HS-5 (cell line): ENCODE measurements at regions not wholly inside any gene's neighbourhood (a gene's known extent, or its start where the extent isn't known, plus 50 kb on each side); places are given as distances from the start of the nearest gene placed in this dataset.
A peak's percentile ranks its signal among the peaks of the same experiment; 100 is the strongest.
"Not testable (repeated sequence)": the region's sequence is repeated elsewhere in the genome, so short reads cannot be mapped to it uniquely, and the experiment has no call there.

Source experiments
- DNase-seq: peaks from one replicate; pipeline ENCODE4 v3.0.0-alpha.2; 2012; ENCODE audit warnings: low read depth

- DNase-seq = no peak
Measured at GRCh38 chr7:124635416-124635815, 130.2 kb downstream of the GPR37 start.

GRCh38 chr7:124633740-124634139, 131.9 kb downstream of the GPR37 start:
- DNase-seq = no peak

DNA sequence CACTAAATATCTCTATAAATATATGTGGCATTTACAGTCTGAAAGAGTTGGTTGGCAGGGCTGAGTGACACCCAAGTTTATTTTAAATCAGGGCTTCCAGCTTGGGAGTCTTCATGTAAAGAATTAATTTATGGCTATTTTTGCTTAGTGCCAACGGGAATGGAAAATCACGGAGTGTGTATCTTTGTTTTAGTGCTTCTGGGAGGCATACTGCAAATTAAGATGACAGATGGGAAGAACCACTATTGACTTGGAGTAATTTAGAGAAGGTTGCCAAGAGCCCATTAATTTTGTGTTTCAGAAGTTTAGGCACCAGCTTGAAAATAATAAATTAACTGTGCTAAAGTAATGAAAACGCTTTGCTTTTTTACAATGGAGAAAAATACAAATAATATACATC, 135.2 kb downstream of the GPR37 start:
- DNase-seq = no peak

DNA sequence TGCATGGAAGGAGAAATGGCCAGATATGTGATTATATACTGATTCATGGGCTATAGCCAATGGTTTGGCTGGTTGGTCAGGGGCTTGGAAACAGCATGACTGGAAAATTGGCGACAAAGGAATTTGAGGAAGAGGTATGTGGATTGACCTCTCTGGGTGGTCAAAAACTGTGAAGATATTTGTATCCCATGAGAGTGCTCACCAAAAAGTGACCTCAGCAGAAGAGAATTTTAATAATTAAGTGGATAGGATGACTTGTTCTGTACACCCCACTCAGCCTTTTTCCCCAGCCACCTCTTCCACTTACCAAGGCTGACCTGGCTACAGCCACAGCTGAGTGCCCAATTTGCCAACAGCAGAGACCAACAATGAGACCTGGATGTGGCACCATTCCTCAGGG, 146.7 kb downstream of the GPR37 start:
- no peak for DNase-seq

DNA sequence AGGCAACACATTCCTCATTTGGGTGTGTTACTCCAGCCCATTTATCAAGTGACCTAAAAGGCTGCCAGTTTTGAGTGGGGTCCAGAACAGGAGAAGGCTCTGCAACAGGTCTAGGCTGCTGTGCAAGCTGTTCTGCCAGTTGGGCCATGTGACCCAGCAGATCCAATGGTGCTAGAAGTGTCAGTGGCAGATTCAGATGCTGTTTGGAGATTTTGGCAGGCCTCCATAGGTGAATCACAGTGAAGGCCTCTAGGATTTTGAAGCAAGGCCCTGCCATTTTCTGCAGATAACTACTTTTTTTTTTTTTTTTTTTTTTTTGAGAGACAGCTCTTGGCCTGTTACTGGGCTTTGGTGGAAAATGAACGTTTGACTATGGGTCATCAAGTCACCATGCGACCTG, 147.5 kb downstream of the GPR37 start:
- DNase-seq = not testable (repeated sequence)

- peak; percentile 19 for DNase-seq
Measured at GRCh38 chr7:124603066-124603465, 162.5 kb downstream of the GPR37 start.

DNA sequence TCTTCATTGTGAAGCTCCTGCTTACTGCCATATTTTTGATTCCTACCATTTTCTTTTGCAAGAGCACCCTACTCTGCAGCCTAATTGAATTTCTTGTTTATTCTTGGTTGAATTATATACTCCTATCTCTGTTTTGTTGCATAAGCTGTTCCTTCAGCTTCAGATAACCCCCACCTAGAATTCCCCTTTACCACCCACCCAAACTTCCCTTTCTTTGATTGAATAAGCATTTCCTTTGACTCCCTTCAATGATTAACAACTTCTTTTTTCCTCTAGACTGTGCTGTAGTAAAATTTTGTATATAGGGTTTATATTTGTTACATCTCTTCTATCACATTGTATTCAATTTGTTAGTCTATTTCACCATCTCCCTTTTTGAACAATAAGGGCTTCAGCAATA, 168.1 kb downstream of the GPR37 start:
- no peak for DNase-seq

DNA sequence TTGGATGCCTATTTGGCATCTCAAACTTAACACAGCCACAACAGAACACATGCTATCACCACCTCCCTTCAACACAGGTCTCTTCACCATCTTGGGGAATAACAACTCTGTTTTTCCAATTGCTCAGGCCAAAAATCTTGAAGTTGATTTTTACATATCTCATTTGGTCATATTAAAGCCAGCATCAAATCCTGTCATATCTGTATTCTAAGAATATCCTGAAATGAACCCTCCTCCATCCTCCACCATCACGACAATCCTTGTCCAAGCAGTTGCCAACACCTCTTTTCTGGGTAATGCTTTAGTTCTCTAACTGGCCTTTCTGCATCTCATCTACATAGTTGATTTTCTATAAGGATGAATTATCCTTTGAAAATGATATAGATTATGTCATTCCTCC, 168.7 kb downstream of the GPR37 start:
- DNase-seq = no peak

- DNase-seq = no peak
Measured at GRCh38 chr7:124590814-124591213, 174.8 kb downstream of the GPR37 start.

DNA sequence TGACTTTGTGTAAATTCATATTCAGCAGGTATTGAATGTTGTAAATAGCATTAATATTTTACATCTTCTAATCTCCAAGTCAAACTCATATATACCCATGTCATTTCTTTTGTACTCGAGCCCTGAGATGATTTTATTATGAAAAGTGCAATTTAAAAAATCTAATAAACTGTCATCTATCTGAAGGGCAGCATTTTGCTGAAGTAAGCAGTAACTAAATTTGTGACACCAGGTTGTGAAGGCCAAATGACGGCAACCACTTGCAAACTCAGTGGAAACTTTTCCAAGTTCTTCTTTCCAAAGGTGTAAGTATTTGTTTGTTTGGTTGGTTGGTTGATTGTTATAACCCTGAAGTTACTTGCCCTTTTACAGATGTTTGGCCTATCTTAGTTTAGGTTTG, 188.3 kb downstream of the GPR37 start:
- DNase-seq = no peak

GRCh38 chr7:124575176-124575575, 190.4 kb downstream of the GPR37 start:
- DNase-seq = no peak

DNA sequence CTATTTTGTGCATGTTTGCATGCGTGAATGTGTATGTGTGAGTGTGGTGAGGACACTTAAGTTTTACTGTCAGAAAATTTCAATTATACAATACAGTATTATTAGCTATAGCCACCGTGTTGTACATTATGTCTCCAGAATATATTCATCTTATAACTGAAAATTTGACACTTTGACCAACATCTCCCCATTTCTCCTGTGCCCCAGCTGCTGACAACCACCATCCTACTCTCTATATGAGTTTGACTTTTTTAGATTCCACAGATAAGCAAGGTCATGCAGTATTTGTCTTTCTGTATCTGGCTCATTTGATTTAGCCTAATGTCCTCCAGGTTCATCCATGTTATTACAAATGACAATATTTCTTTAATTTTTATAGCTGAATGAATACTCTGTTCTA, 195.0 kb downstream of the GPR37 start:
- DNase-seq = no peak

GRCh38 chr7:124566583-124566982, 199.0 kb downstream of the GPR37 start:
- DNase-seq = no peak

DNA sequence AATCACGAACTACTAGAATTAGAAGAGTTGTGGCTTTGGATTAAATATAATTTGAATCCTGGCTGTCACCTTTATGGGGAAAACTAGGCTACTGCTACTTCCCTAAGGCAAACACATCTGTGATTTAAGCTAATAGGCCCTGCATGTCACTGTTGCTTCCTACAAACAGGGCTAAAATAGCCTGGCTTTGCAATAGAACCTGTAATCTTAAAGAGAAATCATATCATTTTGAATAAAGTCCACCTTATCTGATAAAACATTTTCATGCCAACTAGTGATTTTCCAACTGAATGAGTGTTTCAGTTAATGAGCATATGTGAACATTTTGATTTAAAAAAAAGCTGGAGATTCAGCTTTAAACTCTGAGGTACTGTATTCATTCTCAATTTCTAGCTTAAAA, 208.0 kb downstream of the GPR37 start:
- no peak for DNase-seq

- DNase-seq = no peak
Measured at GRCh38 chr7:124557101-124557500, 208.5 kb downstream of the GPR37 start.

- DNase-seq = no peak
Measured at GRCh38 chr7:124553502-124553901, 212.1 kb downstream of the GPR37 start.

DNA sequence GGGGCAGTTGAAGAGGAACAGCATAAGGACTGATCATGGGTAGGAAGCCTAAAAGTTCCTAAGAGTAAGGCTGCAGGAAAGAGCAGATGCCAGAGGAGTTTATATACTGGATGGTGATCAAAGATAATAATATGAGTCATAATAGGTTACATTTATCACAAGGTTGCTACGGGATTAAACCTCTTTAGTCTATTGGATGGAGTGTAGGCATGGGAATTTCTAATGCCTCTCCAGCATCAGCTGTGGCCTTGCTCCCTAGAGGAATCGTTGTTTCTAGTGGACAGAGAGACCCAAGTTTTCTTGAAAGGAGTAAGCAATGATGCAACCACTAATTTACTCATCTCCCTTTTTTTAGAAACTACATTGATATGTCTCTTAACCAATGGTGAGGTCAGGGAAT, 213.4 kb downstream of the GPR37 start:
- no peak for DNase-seq

- no peak for DNase-seq
Measured at GRCh38 chr7:124550036-124550435, 215.6 kb downstream of the GPR37 start.

- no peak for DNase-seq
Measured at GRCh38 chr7:124542476-124542875, 223.1 kb downstream of the GPR37 start.

DNA sequence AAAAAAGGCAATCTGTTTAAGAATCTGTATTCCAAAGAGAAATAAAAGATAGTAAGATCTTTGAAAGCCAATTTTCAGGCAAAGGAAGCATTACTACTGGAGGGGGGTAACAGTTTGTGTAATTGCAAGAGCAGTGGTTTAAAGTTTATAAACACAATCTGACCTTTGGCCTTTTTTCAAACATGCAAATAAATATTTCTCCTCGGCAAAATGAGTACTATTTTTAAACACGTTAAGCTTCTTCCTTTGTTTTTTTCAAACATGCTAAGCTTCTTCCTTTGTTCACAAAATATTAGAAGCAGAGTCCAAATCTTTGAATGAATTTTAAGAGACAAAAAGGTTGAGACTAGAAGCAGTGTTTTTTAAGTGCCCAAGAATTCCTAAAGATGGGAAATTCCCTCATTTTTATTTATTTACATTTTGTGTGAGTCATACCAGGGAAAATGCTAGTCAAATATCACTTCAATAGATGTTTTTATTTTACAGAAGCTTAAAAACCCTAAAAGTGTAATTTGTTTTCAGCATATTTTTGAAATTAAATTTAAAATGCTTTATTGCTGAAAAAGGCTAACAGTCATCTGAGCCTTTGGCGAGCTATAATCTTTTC, 229.3 kb downstream of the GPR37 start:
- peak; percentile 14 for DNase-seq

GRCh38 chr7:124532166-124532565, 233.4 kb downstream of the GPR37 start:
- peak; percentile 36 for DNase-seq

DNA sequence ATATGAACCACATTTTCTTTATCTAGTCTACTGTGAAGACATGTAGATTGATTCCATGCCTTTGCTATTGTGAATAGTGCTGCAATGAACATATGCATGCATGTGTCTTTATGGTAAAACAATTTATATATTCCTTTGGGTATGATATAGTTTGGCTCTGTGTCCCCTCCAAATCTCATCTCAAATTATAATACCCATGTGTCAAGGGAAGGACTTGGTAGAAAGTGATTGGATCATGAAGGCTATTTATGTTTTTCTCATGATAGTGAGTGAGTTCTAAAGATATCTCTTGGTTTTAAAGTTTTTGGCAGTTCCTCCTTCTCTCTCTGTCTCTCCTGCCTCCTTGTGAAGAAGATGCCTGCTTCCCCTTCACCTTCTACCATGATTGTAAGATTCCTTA, 248.7 kb downstream of the GPR37 start:
- DNase-seq = no peak

DNA sequence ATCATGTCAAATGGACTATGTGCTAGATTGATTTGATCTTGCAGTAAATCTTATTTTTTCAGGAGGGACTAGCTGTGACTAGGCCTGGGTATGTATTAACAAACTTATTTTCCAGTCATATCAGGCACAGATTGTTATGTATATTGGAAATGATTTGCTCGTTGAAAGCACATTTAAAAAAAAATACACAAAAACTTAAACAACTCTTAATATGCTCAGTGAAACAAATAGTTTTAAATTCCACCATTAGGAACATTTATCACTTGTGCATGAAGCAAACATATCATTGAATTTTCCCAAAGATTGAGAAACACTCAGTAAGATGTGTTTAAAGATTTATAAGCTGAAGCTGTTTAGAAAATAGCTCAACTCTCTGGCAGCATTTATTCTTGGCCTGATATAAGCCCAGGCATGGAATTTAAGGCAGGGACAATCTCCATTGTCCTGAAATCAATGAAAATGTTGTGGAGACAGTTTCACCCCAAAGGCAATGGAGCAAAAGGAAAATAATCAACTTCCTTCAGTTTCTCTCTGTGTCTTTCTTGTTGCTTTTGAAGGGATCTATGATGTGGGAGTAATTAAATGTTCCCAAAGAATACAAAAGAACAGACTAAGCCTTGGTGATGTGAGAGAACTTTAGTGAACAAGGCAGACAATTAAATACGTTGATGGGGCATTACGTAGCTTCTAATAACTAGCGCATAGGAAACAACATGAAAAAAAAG, 250.3 kb downstream of the GPR37 start:
- no peak for DNase-seq

DNA sequence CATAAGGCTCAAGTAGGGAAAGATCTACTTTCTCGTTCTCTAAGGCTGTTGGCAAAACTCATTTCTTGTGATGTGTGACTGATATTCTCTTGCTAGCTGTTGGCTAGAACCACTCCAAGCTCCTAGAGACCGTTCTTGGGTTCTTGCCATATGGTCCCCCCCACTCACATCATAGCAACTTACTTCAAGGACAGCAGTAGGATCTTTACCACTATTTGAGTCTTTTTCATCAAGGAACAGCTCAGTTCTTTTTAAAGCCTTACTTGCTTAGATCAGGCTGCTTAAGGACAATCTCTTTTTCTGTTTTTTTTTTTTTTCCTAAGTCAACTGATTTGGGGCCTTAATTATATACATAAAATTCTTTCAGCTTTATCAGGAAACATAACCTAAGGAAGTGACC, 251.1 kb downstream of the GPR37 start:
- no peak for DNase-seq
